HepG2 (cell line): ENCODE measurements at regions not wholly inside any gene's neighbourhood (a gene's known extent, or its start where the extent isn't known, plus 50 kb on each side); places are given as distances from the start of the nearest gene placed in this dataset.

ENCODE experiments used
- ATAC-seq: fragments of 200-7000 bp; cut with Tn5 transposase; 3 replicates; pipeline ENCODE4 v1.9.1; 2020; ENCODE audit warnings: mild to moderate bottlenecking, moderate library complexity
- BruUV-seq: library from RNA; stranded (reverse); fragments of 400-500 nt; replicated peaks from 2 replicates; lab custom pipeline; 2021; lab: Mats Ljungman, UMichigan
- CTCF ChIA-PET: fragments of 300-600 bp; formaldehyde crosslinking; extraction: SDS; loops from one replicate; lab custom pipeline; 2021; ENCODE audit warnings: low total read pairs, inconsistent platforms, low intra/inter-chr PET ratio; lab: Yijun Ruan, JAX
- POLR2A ChIA-PET: fragments of 350-600 bp; sonication (Branson Sonifier 250); formaldehyde crosslinking; loops from one replicate; lab custom pipeline; 2020; ENCODE audit warnings: antibody characterized with exemption, inconsistent platforms; lab: Yijun Ruan, JAX
- DNase-seq: peaks from one replicate; pipeline ENCODE4 v3.0.0-alpha.2; 2015; ENCODE audit warnings: low spot score
- FAIRE-seq: peaks from 3 replicates; lab custom pipeline; 2011; peaks lifted over from hg19 to GRCh38; lab: Jason Lieb, UNC
- H2AFZ ChIP-seq: one replicate; pipeline ENCODE4 v1.6.1; 2011; ENCODE audit warnings: low read length, inconsistent platforms
- H3K27ac ChIP-seq: fragments of 300-600 bp; 3 replicates; pipeline ENCODE4 v1.8.0; 2011; ENCODE audit warnings: mixed run types, mild to moderate bottlenecking, mixed read lengths, low read length, inconsistent platforms; ENCODE audit not compliant: insufficient read depth; ENCODE audit errors: extremely low read length
- H3K27me3 ChIP-seq, 2 experiments: fragments of 200-600 bp in 1 of 2; 2 replicates in 1 of 2; 3 replicates in 1 of 2; pipeline versions ENCODE4 v1.6.0 to v1.8.0; 2011; ENCODE audit warnings: low read length in 2 of 2, mild to moderate bottlenecking in 2 of 2, moderate library complexity in 2 of 2, inconsistent platforms in 1 of 2; ENCODE audit not compliant: insufficient read depth in 2 of 2, control insufficient read depth in 1 of 2
- H3K36me3 ChIP-seq, 2 experiments: fragments of 200-600 bp in 1 of 2; replicated peaks in 1 of 2; 2 replicates in 1 of 2; 3 replicates in 1 of 2; pipeline versions ENCODE4 v1.5.1 to v1.8.0; 2011; ENCODE audit warnings: low read length in 2 of 2, inconsistent platforms in 1 of 2; ENCODE audit not compliant: insufficient read depth in 2 of 2, control insufficient read depth in 1 of 2
- H3K4me1 ChIP-seq: 2 replicates; pipeline ENCODE4 v1.5.1; 2012; ENCODE audit warnings: low read length, inconsistent platforms; ENCODE audit not compliant: insufficient read depth
- H3K4me2 ChIP-seq: 2 replicates; pipeline ENCODE4 v1.6.0; 2011; ENCODE audit warnings: low read depth, low read length, inconsistent platforms
- H3K4me3 ChIP-seq, 3 experiments: fragments of 200-600 bp in 1 of 3; sonication (generic), shearing (Covaris generic) in 1 of 3; replicated peaks in 1 of 3; 2 replicates each; pipeline ENCODE4 v1.5.1; 2011 to 2016; ENCODE audit warnings: low read length in 3 of 3, inconsistent platforms in 2 of 3, low read depth in 2 of 3, mild to moderate bottlenecking in 2 of 3, control low read depth in 1 of 3, mixed read lengths in 1 of 3; ENCODE audit not compliant: insufficient read depth in 1 of 3
- H3K79me2 ChIP-seq: one replicate; pipeline ENCODE4 v1.6.1; 2011; ENCODE audit warnings: low read length, inconsistent platforms; ENCODE audit not compliant: insufficient read depth
- H3K9ac ChIP-seq: 2 replicates; pipeline ENCODE4 v1.6.0; 2011; ENCODE audit warnings: mild to moderate bottlenecking, low read depth, low read length, inconsistent platforms; ENCODE audit not compliant: insufficient read depth
- H3K9me3 ChIP-seq: 2 replicates; pipeline ENCODE4 v1.5.1; 2012; ENCODE audit warnings: mild to moderate bottlenecking, low read length
- H4K20me1 ChIP-seq: 2 replicates; pipeline ENCODE4 v1.6.0; 2011; ENCODE audit warnings: inconsistent platforms, mild to moderate bottlenecking, low read length, moderate library complexity; ENCODE audit not compliant: insufficient read depth
- ARNT ChIP-seq: fragments of 450-650 bp; IDR thresholded peaks from 2 replicates; pipeline ENCODE4 v1.6.1; 2017
- ARNT2 ChIP-seq: sonication (generic); formaldehyde crosslinking; IDR thresholded peaks from 2 replicates; pipeline ENCODE4 v1.8.0; 2022; ENCODE audit warnings: mild to moderate bottlenecking, low read depth, missing genetic modification reagents, moderate library complexity
- ATRX ChIP-seq: sonication (generic); formaldehyde crosslinking; IDR thresholded peaks from 2 replicates; pipeline ENCODE4 v1.4.0; 2020; ENCODE audit warnings: missing genetic modification reagents, borderline replicate concordance
- ERF ChIP-seq: IDR thresholded peaks from 2 replicates; pipeline ENCODE4 v1.6.1; 2018; ENCODE audit warnings: missing biosample characterization, missing genetic modification reagents
- GTF3A ChIP-seq: sonication (generic); formaldehyde crosslinking; conservative IDR thresholded peaks from 2 replicates; pipeline ENCODE4 v1.4.0; 2020; ENCODE audit warnings: mild to moderate bottlenecking, missing genetic modification reagents
- SP2 ChIP-seq: sonication (generic); formaldehyde crosslinking; IDR thresholded peaks from 2 replicates; pipeline ENCODE4 v1.5.1; 2020; ENCODE audit warnings: mild to moderate bottlenecking, missing genetic modification reagents
- SP5 ChIP-seq: IDR thresholded peaks from 2 replicates; pipeline ENCODE4 v1.6.1; 2016; ENCODE audit warnings: low read depth, borderline replicate concordance
- THYN1 ChIP-seq: sonication (generic); formaldehyde crosslinking; IDR thresholded peaks from 2 replicates; pipeline ENCODE4 v1.8.1; 2023; ENCODE audit warnings: low read depth, mild to moderate bottlenecking, moderate library complexity, missing genetic modification reagents, borderline replicate concordance
- ZNF207 ChIP-seq: fragments of 450-650 bp; IDR thresholded peaks from 2 replicates; pipeline ENCODE4 v1.6.1; 2016; ENCODE audit warnings: antibody characterized with exemption, borderline replicate concordance
- ZNF329 ChIP-seq: sonication (generic); formaldehyde crosslinking; IDR thresholded peaks from 2 replicates; pipeline ENCODE4 v1.9.0; 2021; ENCODE audit warnings: low read depth, mild to moderate bottlenecking, missing genetic modification reagents
- ZNF331 ChIP-seq: sonication (generic); formaldehyde crosslinking; IDR thresholded peaks from 2 replicates; pipeline ENCODE4 v1.4.0; 2020; ENCODE audit warnings: missing genetic modification reagents
- ZNF572 ChIP-seq: sonication (generic); formaldehyde crosslinking; IDR thresholded peaks from 2 replicates; pipeline ENCODE4 v1.5.1; 2020; ENCODE audit warnings: mild to moderate bottlenecking, missing genetic modification reagents
- ZNF879 ChIP-seq: sonication (generic); formaldehyde crosslinking; IDR thresholded peaks from 2 replicates; pipeline ENCODE4 v1.8.1; 2023; ENCODE audit warnings: missing genetic modification reagents
- WGBS: methylation state at CpG from one replicate; pipeline ENCODE4 v1.1.6; 2017; ENCODE audit warnings: low lambda C conversion rate; 5-methylcytosine and 5-hydroxymethylcytosine counted together
- in situ Hi-C: cut with HindIII; loops from 2 replicates; pipeline ENCODE4 v1.10.0; 2017; ENCODE audit warnings: low pct_unique_long_range_greater_than_20kb; ENCODE audit not compliant: extremely low pct_ligation_motif_present
- intact Hi-C: fragments of 100-400 bp; cut with micrococcal nuclease; formaldehyde crosslinking; loops from one replicate; pipeline ENCODE4 v1.10.0; 2022; ENCODE audit not compliant: unreplicated experiment
- TF ChIP-seq, protein P1 (sequence below): sonication (generic); formaldehyde crosslinking; IDR thresholded peaks from 2 replicates; pipeline ENCODE4 v1.5.0; 2020; ENCODE audit warnings: missing genetic modification reagents
- TF ChIP-seq, protein P2 (sequence below), 2 experiments: IDR thresholded peaks; 2 replicates each; pipeline ENCODE4 v1.6.1; 2011 to 2012; ENCODE audit warnings: low read length in 2 of 2, borderline replicate concordance in 1 of 2, low read depth in 1 of 2, mild to moderate bottlenecking in 1 of 2, moderate library complexity in 1 of 2

DNA sequence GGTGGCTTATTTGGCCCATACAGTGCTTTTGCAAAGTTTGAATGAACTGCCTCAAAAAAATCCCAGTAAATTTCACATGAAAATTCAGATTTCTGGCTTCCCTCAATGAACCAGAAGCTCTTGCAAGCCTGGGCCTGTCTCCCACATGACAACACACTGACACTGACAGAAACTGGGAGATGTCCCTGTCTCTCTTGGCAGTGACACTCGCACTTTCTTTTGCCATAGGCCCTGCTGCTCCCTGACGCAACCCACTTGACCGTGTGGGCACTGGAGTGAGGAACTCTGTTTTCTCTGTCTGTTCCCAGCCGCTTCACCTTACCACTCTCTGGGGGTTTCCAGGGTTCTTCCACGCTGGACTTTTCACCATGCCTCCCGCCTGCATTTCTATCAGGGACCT lies 524.5 kb downstream of the SHQ1 start:
- no peak overlapping the region for H3K9ac ChIP-seq
- H3K4me3 ChIP-seq = no peak overlapping the region
- H3K36me3 ChIP-seq = no peaks in the 10 kb centered on the region
- ATAC-seq (no peak), FAIRE-seq (no peak), DNase-seq (no peak)
- ChIA-PET CTCF (no interaction called here), POLR2A (no interaction called here)
- 51% methylated on average over 6 of the region's 6 CpGs for WGBS
- in situ Hi-C loops = no loop called here
- no TSS peak for BruUV-seq
- no peak overlapping the region for H3K4me2 ChIP-seq
- intact Hi-C loops = no loop called here
- H3K27me3 ChIP-seq = peaks cover 0 to 1% of the 10 kb centered on the region in 2 experiments; a peak in 2 of 5 replicates
- no peak for TF ChIP-seq ARNT
- no peak for TF ChIP-seq ZNF331 (CRISPR knock-in tag)
- TF ChIP-seq ERF (CRISPR knock-in tag) = no peak
- no peak for TF ChIP-seq SP2
- TF ChIP-seq ZNF572 = no peak
- TF ChIP-seq GTF3A = no peak
- TF ChIP-seq, protein P1, sequence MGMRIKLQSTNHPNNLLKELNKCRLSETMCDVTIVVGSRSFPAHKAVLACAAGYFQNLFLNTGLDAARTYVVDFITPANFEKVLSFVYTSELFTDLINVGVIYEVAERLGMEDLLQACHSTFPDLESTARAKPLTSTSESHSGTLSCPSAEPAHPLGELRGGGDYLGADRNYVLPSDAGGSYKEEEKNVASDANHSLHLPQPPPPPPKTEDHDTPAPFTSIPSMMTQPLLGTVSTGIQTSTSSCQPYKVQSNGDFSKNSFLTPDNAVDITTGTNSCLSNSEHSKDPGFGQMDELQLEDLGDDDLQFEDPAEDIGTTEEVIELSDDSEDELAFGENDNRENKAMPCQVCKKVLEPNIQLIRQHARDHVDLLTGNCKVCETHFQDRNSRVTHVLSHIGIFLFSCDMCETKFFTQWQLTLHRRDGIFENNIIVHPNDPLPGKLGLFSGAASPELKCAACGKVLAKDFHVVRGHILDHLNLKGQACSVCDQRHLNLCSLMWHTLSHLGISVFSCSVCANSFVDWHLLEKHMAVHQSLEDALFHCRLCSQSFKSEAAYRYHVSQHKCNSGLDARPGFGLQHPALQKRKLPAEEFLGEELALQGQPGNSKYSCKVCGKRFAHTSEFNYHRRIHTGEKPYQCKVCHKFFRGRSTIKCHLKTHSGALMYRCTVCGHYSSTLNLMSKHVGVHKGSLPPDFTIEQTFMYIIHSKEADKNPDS (CRISPR knock-in tag) = no peak
- no peak for TF ChIP-seq ARNT2 (CRISPR knock-in tag)
- TF ChIP-seq ZNF207 = no peak
- no peak for TF ChIP-seq ZNF879
- no peak for TF ChIP-seq SP5 (CRISPR knock-in tag)
- no peak for TF ChIP-seq ATRX
- no peak for TF ChIP-seq THYN1 (CRISPR knock-in tag)
- TF ChIP-seq, protein P2, sequence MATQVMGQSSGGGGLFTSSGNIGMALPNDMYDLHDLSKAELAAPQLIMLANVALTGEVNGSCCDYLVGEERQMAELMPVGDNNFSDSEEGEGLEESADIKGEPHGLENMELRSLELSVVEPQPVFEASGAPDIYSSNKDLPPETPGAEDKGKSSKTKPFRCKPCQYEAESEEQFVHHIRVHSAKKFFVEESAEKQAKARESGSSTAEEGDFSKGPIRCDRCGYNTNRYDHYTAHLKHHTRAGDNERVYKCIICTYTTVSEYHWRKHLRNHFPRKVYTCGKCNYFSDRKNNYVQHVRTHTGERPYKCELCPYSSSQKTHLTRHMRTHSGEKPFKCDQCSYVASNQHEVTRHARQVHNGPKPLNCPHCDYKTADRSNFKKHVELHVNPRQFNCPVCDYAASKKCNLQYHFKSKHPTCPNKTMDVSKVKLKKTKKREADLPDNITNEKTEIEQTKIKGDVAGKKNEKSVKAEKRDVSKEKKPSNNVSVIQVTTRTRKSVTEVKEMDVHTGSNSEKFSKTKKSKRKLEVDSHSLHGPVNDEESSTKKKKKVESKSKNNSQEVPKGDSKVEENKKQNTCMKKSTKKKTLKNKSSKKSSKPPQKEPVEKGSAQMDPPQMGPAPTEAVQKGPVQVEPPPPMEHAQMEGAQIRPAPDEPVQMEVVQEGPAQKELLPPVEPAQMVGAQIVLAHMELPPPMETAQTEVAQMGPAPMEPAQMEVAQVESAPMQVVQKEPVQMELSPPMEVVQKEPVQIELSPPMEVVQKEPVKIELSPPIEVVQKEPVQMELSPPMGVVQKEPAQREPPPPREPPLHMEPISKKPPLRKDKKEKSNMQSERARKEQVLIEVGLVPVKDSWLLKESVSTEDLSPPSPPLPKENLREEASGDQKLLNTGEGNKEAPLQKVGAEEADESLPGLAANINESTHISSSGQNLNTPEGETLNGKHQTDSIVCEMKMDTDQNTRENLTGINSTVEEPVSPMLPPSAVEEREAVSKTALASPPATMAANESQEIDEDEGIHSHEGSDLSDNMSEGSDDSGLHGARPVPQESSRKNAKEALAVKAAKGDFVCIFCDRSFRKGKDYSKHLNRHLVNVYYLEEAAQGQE (IDR thresholded peaks at IDR 0.05; ENCODE audit: borderline replicate concordance in 1 of 2, low read depth in 1 of 2, low read length in 2 of 2) = no peak
- TF ChIP-seq ZNF329 = no peak
- H3K4me1 ChIP-seq = no peaks in the 10 kb centered on the region
- no peaks in the 10 kb centered on the region for H4K20me1 ChIP-seq
- H2AFZ ChIP-seq = no peak overlapping the region
- no peaks in the 10 kb centered on the region for H3K79me2 ChIP-seq
- no peaks in the 10 kb centered on the region for H3K9me3 ChIP-seq
- H3K27ac ChIP-seq = no peak overlapping the region
